Stimulated activated CD8-positive, alpha-beta memory T cell treated with anti-CD3 and anti-CD28 coated beads, Interleukin-15, amount 100 ng/mL, for 48 hours (primary cell): ENCODE measurements at regions not wholly inside any gene's neighbourhood (a gene's known extent, or its start where the extent isn't known, plus 50 kb on each side); places are given as distances from the start of the nearest gene placed in this dataset.
"Not testable (repeated sequence)": the region's sequence is repeated elsewhere in the genome, so short reads cannot be mapped to it uniquely, and the experiment has no call there.

Source experiments
- DNase-seq, 2 donors: peaks; one replicate each; pipeline ENCODE4 v3.0.0-alpha.2; 2020; ENCODE audit warnings: low read depth in 2 of 2

- no peak for DNase-seq
Measured at GRCh38 chr5:164289526-164289925, 784.1 kb downstream of the MAT2B start.

GRCh38 chr5:164296603-164297080 is 791.2 kb downstream of the MAT2B start:
- no peak for DNase-seq

GRCh38 chr5:164298165-164298564 is 792.7 kb downstream of the MAT2B start:
- no peak for DNase-seq

GRCh38 chr5:164300295-164300694 is 794.9 kb downstream of the MAT2B start:
- DNase-seq, result no peak

GRCh38 chr5:164301136-164301535 is 795.7 kb downstream of the MAT2B start:
- DNase-seq, result no peak

GRCh38 chr5:164301708-164302107 is 796.3 kb downstream of the MAT2B start:
- DNase-seq, result no peak

GRCh38 chr5:164302533-164303235 is 797.3 kb downstream of the MAT2B start:
- DNase-seq, result no peak

GRCh38 chr5:164303646-164304215 is 798.3 kb downstream of the MAT2B start:
- DNase-seq, result no peak

GRCh38 chr5:164306662-164307061 is 801.2 kb downstream of the MAT2B start:
- DNase-seq, result no peak

- DNase-seq, result no peak
Measured at GRCh38 chr5:164312801-164313200, 807.4 kb downstream of the MAT2B start.

- no peak for DNase-seq
Measured at GRCh38 chr5:164317676-164318075, 812.3 kb downstream of the MAT2B start.

GRCh38 chr5:164319161-164319560 is 813.7 kb downstream of the MAT2B start:
- no peak for DNase-seq

- no peak for DNase-seq
Measured at GRCh38 chr5:164324239-164324638, 818.8 kb downstream of the MAT2B start.

GRCh38 chr5:164326219-164326618 is 820.8 kb downstream of the MAT2B start:
- no peak for DNase-seq

GRCh38 chr5:164327166-164327565 is 821.7 kb downstream of the MAT2B start:
- not testable (repeated sequence) for DNase-seq

GRCh38 chr5:164332349-164333196 is 827.2 kb downstream of the MAT2B start:
- no peak for DNase-seq

GRCh38 chr5:164335837-164336236 is 830.4 kb downstream of the MAT2B start:
- no peak for DNase-seq

- no peak for DNase-seq
Measured at GRCh38 chr5:164336276-164336675, 830.9 kb downstream of the MAT2B start.

- DNase-seq, result no peak
Measured at GRCh38 chr5:164336906-164337305, 831.5 kb downstream of the MAT2B start.

GRCh38 chr5:164341056-164341619 is 835.7 kb downstream of the MAT2B start:
- DNase-seq, result no peak

- DNase-seq, result no peak
Measured at GRCh38 chr5:164345173-164345849, 839.9 kb downstream of the MAT2B start.

GRCh38 chr5:164345853-164346252 is 840.4 kb downstream of the MAT2B start:
- no peak for DNase-seq
